ENCODE measurements at regions not wholly inside any gene's neighbourhood (a gene's known extent, or its start where the extent isn't known, plus 50 kb on each side); places are given as distances from the start of the nearest gene placed in this dataset.

GRCh38 chr2:104049438-104049837, 804.5 kb upstream of the POU3F3 start:
- TF ChIP-seq CTCF (conservative IDR thresholded peaks at IDR 0.05 in 1 of 2, IDR thresholded peaks at IDR 0.05 in 1 of 2; ENCODE audit: low read depth in 1 of 2, low read length in 2 of 2) (no peak), EZH2 (IDR thresholded peaks at IDR 0.05; ENCODE audit: low read length, missing control alignments) (no peak)

All from fibroblast of lung (primary cell).